PFSK-1 (cell line): ENCODE measurements at regions not wholly inside any gene's neighbourhood (a gene's known extent, or its start where the extent isn't known, plus 50 kb on each side); places are given as distances from the start of the nearest gene placed in this dataset.

Experiments used
- FOXP2 ChIP-seq: optimal IDR thresholded peaks from 2 replicates; pipeline ENCODE3; 2011; ENCODE audit warnings: borderline replicate concordance, control low read depth, inconsistent platforms; ENCODE audit not compliant: insufficient read depth; ENCODE audit errors: extremely low read length, extremely low read depth
- POLR2AphosphoS5 ChIP-seq: IDR thresholded peaks from 2 replicates; pipeline ENCODE4 v1.6.1; 2012; ENCODE audit warnings: low read depth, mild to moderate bottlenecking, control low read depth, low read length, moderate library complexity
- REST ChIP-seq, 2 experiments: IDR thresholded peaks; 2 replicates each; pipeline versions ENCODE4 v1.6.1 to v1.8.0; 2011 to 2012; ENCODE audit warnings: low read depth in 2 of 2, low read length in 2 of 2, control low read depth in 1 of 2, inconsistent platforms in 1 of 2, mild to moderate bottlenecking in 1 of 2, moderate library complexity in 1 of 2; ENCODE audit not compliant: insufficient read depth in 1 of 2
- SIN3A ChIP-seq: IDR thresholded peaks from 2 replicates; pipeline ENCODE4 v1.6.1; 2012; ENCODE audit warnings: mild to moderate bottlenecking, low read length, moderate library complexity, borderline replicate concordance; ENCODE audit not compliant: insufficient read depth

- no peak for TF ChIP-seq REST (IDR thresholded peaks at IDR 0.05; ENCODE audit: insufficient read depth in 1 of 2, low read depth in 2 of 2, low read length in 2 of 2)
- no peak for TF ChIP-seq POLR2AphosphoS5
- no peak for TF ChIP-seq FOXP2
- TF ChIP-seq SIN3A = no peak
These were observed 388.0 kb downstream of the ACTL7B start for GRCh38 chr9:108467653-108468324.
